ENCODE measurements at regions not wholly inside any gene's neighbourhood (a gene's known extent, or its start where the extent isn't known, plus 50 kb on each side); places are given as distances from the start of the nearest gene placed in this dataset.
A peak's percentile ranks its signal among the peaks of the same experiment; 100 is the strongest.

DNA sequence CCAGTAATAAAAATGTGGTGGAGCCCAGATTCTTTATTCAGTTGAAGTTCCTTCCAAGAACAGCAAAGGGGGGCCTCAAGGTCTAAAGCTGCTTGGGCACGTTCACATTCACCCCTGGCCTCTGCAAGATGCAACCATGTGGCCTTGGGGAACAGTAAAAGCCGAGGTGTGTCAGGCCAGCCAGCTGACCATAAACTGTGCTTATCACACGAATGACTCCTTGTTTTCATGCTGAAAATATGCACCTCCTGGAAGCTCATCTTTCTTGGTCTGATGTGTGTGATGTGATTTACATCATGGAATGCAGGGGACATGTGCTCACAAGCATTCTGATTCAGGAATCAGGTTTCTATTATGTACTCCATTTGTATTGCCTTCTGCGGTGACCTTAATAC lies 211.6 kb upstream of the MARCKS start:
- WGBS (ENCODE audit: missing lambda C conversion rate) = 33% methylated on average over 4 of the region's 4 CpGs
- ATAC-seq (peak; percentile 52 to 59; a peak in 5 of 6 replicates), DNase-seq (ENCODE audit: low read depth in 1 of 2, low spot score in 1 of 2) (peak in 1 of 2 experiments; percentile 65), FAIRE-seq (no peak)
- ChIA-PET CTCF (interaction anchor here (2.2 kb wide), 1 partner anchor 213 kb away, joined by 8 read pairs; no protein-coding TSS in a partner anchor), POLR2A (interaction anchor here (0.7 to 1.4 kb wide), 4 partner anchors 13 to 525 kb away, joined by 3 to 6 read pairs (median 5); no protein-coding TSS in a partner anchor)
- peak overlapping the region; percentile 53 for H3K4me2 ChIP-seq
- TF ChIP-seq RCOR1 (IDR thresholded peaks at IDR 0.05; ENCODE audit: low read depth, low read length) = no peak
- TF ChIP-seq JUNB (IDR thresholded peaks at IDR 0.05) = peak; percentile 17; the same call in 1 of the 2 replicates
- TF ChIP-seq, protein P1, sequence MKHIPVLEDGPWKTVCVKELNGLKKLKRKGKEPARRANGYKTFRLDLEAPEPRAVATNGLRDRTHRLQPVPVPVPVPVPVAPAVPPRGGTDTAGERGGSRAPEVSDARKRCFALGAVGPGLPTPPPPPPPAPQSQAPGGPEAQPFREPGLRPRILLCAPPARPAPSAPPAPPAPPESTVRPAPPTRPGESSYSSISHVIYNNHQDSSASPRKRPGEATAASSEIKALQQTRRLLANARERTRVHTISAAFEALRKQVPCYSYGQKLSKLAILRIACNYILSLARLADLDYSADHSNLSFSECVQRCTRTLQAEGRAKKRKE (CRISPR knock-in tag; IDR thresholded peaks at IDR 0.05; ENCODE audit: low read depth) = no peak
- no peak for TF ChIP-seq MAZ (IDR thresholded peaks at IDR 0.05; ENCODE audit: borderline replicate concordance, low read depth, low read length)
- no peak for TF ChIP-seq ZFP36 (IDR thresholded peaks at IDR 0.05; ENCODE audit: borderline replicate concordance, partially characterized antibody)
- TF ChIP-seq ELK1 (IDR thresholded peaks at IDR 0.05; ENCODE audit: low read depth, low read length) = no peak
- TF ChIP-seq HOXB13 (CRISPR knock-in tag; IDR thresholded peaks at IDR 0.05; ENCODE audit: low read depth) = no peak
- peak in 1 of 2 experiments; percentile 30; a peak in 1 of 5 replicates for TF ChIP-seq EP300 (IDR thresholded peaks at IDR 0.05)
- TF ChIP-seq NFE2L2 (conservative IDR thresholded peaks at IDR 0.05; ENCODE audit: low read length) = no peak
- H3K4me3 ChIP-seq = no peak overlapping the region
- peaks cover 58% of the 10 kb centered on the region for H3K4me1 ChIP-seq
- H3K27ac ChIP-seq = peak overlapping the region; percentile 61 to 78; a peak in 5 of 6 replicates
- no peaks in the 10 kb centered on the region for H3K9me3 ChIP-seq

DNA sequence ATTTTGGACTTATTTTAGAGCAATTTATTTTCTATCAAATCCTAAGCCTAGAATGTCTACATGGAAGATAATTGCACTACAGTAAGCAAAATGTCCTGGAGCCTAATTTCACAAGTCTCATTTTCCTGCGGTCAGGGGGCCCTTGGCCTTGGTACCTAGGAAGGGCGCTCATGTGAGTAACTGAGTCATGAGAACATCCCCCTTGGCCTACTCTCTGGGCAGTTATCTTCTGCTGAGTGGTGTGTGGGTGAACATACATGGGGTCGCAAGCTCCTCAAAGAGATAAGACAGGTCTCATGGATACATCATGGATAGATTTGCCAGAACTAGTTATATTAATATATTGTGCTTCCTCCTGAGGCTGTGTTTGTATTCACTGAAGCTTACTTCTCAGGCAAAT lies 211.2 kb upstream of the MARCKS start:
- CTCF ChIA-PET = interaction anchor here (2.2 kb wide), 1 partner anchor 213 kb away, joined by 8 read pairs; no protein-coding TSS in a partner anchor
- POLR2A ChIA-PET = interaction anchor here (0.7 to 1.4 kb wide), 4 partner anchors 14 to 525 kb away, joined by 3 to 6 read pairs (median 5); no protein-coding TSS in a partner anchor
- peaks cover 58% of the 10 kb centered on the region for H3K4me1 ChIP-seq
- DNase-seq (ENCODE audit: low read depth in 1 of 2, low spot score in 1 of 2) (no peak), FAIRE-seq (no peak), ATAC-seq (no peak)
- H3K4me2 ChIP-seq = peak overlapping the region; percentile 53
- WGBS (ENCODE audit: missing lambda C conversion rate) = 97% methylated on average over 3 of the region's 3 CpGs
- TF ChIP-seq ELK1 (IDR thresholded peaks at IDR 0.05; ENCODE audit: low read depth, low read length) (no peak), MAFK (IDR thresholded peaks at IDR 0.05; ENCODE audit: partially characterized antibody) (no peak), HEYL (CRISPR knock-in tag; IDR thresholded peaks at IDR 0.05) (no peak), SMC3 (IDR thresholded peaks at IDR 0.05) (no peak), TP53 (CRISPR knock-in tag; IDR thresholded peaks at IDR 0.05) (no peak), ZC3H11A (IDR thresholded peaks at IDR 0.05) (no peak), ZNF302 (CRISPR knock-in tag; IDR thresholded peaks at IDR 0.05) (no peak), PHF8 (IDR thresholded peaks at IDR 0.05; ENCODE audit: borderline replicate concordance, low read depth) (no peak)
- H3K27ac ChIP-seq = peak overlapping the region; percentile 61 to 78; a peak in 5 of 6 replicates
- no peak overlapping the region for H3K4me3 ChIP-seq
- no peaks in the 10 kb centered on the region for H3K9me3 ChIP-seq

DNA sequence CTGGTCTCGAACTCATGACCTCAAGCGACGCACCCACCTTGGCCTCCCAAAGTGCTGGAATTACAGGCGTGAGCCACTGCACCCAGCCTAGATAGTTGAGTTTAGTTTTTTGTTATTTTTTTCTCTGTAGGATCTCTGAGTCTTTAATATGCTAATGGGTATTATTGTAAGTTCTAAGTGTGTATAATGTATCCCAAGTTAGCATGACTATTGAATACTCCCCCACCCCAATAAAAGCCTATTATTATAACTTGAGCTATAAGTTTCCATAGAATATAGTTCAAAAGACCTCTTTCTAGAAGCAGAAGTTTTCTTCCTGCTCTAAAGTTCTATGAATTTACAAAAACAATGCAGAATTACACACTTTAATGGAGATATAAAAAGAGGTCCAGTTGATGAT lies 210.4 kb upstream of the MARCKS start:
- FAIRE-seq (no peak), ATAC-seq (no peak), DNase-seq (ENCODE audit: low read depth in 1 of 2, low spot score in 1 of 2) (no peak)
- Histone ChIP-seq H3K27ac (no peak overlapping the region), H3K4me2 (no peak overlapping the region), H3K4me1 (peaks cover 58% of the 10 kb centered on the region), H3K4me3 (no peak overlapping the region), H3K9me3 (no peaks in the 10 kb centered on the region)
- 68% methylated on average over 4 of the region's 4 CpGs for WGBS (ENCODE audit: missing lambda C conversion rate)
- ChIA-PET CTCF (interaction anchor here (2.2 kb wide), 1 partner anchor 212 kb away, joined by 8 read pairs; no protein-coding TSS in a partner anchor), POLR2A (interaction anchor here (1.4 kb wide), 1 partner anchor 212 kb away, joined by 5 read pairs; no protein-coding TSS in a partner anchor)
- TF ChIP-seq POLR2A (IDR thresholded peaks at IDR 0.05; ENCODE audit: low read length) (no peak), RFX5 (IDR thresholded peaks at IDR 0.05) (no peak), NFE2L2 (conservative IDR thresholded peaks at IDR 0.05; ENCODE audit: low read length) (no peak), PHF8 (IDR thresholded peaks at IDR 0.05; ENCODE audit: borderline replicate concordance, low read depth) (no peak), RCOR1 (IDR thresholded peaks at IDR 0.05; ENCODE audit: low read depth, low read length) (no peak), HOXA7 (CRISPR knock-in tag; IDR thresholded peaks at IDR 0.05) (no peak), EP300 (IDR thresholded peaks at IDR 0.05) (no peak), GATA3 (IDR thresholded peaks at IDR 0.05; ENCODE audit: borderline replicate concordance) (no peak), HOXB13 (CRISPR knock-in tag; IDR thresholded peaks at IDR 0.05; ENCODE audit: low read depth) (no peak), PBX3 (IDR thresholded peaks at IDR 0.05) (no peak), JUNB (IDR thresholded peaks at IDR 0.05) (no peak), HMGXB4 (CRISPR knock-in tag; IDR thresholded peaks at IDR 0.05; ENCODE audit: borderline replicate concordance) (no peak)
- TF ChIP-seq, protein P2, sequence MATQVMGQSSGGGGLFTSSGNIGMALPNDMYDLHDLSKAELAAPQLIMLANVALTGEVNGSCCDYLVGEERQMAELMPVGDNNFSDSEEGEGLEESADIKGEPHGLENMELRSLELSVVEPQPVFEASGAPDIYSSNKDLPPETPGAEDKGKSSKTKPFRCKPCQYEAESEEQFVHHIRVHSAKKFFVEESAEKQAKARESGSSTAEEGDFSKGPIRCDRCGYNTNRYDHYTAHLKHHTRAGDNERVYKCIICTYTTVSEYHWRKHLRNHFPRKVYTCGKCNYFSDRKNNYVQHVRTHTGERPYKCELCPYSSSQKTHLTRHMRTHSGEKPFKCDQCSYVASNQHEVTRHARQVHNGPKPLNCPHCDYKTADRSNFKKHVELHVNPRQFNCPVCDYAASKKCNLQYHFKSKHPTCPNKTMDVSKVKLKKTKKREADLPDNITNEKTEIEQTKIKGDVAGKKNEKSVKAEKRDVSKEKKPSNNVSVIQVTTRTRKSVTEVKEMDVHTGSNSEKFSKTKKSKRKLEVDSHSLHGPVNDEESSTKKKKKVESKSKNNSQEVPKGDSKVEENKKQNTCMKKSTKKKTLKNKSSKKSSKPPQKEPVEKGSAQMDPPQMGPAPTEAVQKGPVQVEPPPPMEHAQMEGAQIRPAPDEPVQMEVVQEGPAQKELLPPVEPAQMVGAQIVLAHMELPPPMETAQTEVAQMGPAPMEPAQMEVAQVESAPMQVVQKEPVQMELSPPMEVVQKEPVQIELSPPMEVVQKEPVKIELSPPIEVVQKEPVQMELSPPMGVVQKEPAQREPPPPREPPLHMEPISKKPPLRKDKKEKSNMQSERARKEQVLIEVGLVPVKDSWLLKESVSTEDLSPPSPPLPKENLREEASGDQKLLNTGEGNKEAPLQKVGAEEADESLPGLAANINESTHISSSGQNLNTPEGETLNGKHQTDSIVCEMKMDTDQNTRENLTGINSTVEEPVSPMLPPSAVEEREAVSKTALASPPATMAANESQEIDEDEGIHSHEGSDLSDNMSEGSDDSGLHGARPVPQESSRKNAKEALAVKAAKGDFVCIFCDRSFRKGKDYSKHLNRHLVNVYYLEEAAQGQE (IDR thresholded peaks at IDR 0.05) = no peak

All from A549 (cell line).